Keratinocyte (primary cell): ENCODE measurements at regions not wholly inside any gene's neighbourhood (a gene's known extent, or its start where the extent isn't known, plus 50 kb on each side); places are given as distances from the start of the nearest gene placed in this dataset.

Source experiments
- DNase-seq: peaks from one replicate; pipeline ENCODE4 v3.0.0-alpha.2; 2011; ENCODE audit warnings: low read depth, missing footprints, low spot score
- FAIRE-seq: peaks from 2 replicates; lab custom pipeline; 2011; peaks lifted over from hg19 to GRCh38; lab: Jason Lieb, UNC
- H2AFZ ChIP-seq: 2 replicates; pipeline ENCODE4 v1.6.0; 2012; ENCODE audit warnings: low read length, control low read depth, inconsistent platforms; ENCODE audit not compliant: control insufficient read depth
- H3K27ac ChIP-seq: 2 replicates; pipeline ENCODE4 v1.5.1; 2011; ENCODE audit warnings: low read length; ENCODE audit not compliant: control insufficient read depth, insufficient read depth
- H3K27me3 ChIP-seq: 3 replicates; pipeline ENCODE4 v1.6.0; 2011; ENCODE audit warnings: low read length; ENCODE audit not compliant: control insufficient read depth, insufficient read depth; ENCODE audit errors: extremely low read depth
- H3K36me3 ChIP-seq, 2 experiments: 2 replicates in 1 of 2; 3 replicates in 1 of 2; pipeline ENCODE4 v1.5.1; 2011; ENCODE audit warnings: low read length in 2 of 2, mild to moderate bottlenecking in 1 of 2; ENCODE audit not compliant: control insufficient read depth in 2 of 2, insufficient read depth in 2 of 2; ENCODE audit errors: extremely low read depth in 1 of 2
- H3K4me1 ChIP-seq: 3 replicates; pipeline ENCODE4 v1.5.1; 2011; ENCODE audit warnings: low read length; ENCODE audit not compliant: control insufficient read depth, insufficient read depth; ENCODE audit errors: extremely low read depth
- H3K4me2 ChIP-seq: 3 replicates; pipeline ENCODE4 v1.6.0; 2011; ENCODE audit warnings: low read depth, low read length; ENCODE audit not compliant: control insufficient read depth, insufficient read depth; ENCODE audit errors: extremely low read depth
- H3K4me3 ChIP-seq, 3 experiments: fragments of 200-600 bp in 1 of 3; sonication (generic) in 1 of 3; 2 replicates in 2 of 3; 3 replicates in 1 of 3; pipeline ENCODE4 v1.5.1; 2011 to 2016; ENCODE audit warnings: low read length in 3 of 3, mild to moderate bottlenecking in 3 of 3, control low read depth in 2 of 3, inconsistent platforms in 1 of 3, low read depth in 1 of 3, mixed read lengths in 1 of 3, mixed run types in 1 of 3, moderate library complexity in 1 of 3; ENCODE audit not compliant: control insufficient read depth in 2 of 3, insufficient read depth in 2 of 3; ENCODE audit errors: extremely low read depth in 1 of 3
- H3K79me2 ChIP-seq: 2 replicates; pipeline ENCODE4 v1.6.0; 2012; ENCODE audit warnings: low read length; ENCODE audit not compliant: control insufficient read depth, insufficient read depth
- H3K9ac ChIP-seq: 3 replicates; pipeline ENCODE4 v1.6.0; 2011; ENCODE audit warnings: low read length; ENCODE audit not compliant: control insufficient read depth, insufficient read depth; ENCODE audit errors: extremely low read depth
- H3K9me1 ChIP-seq: 3 replicates; pipeline ENCODE4 v1.6.0; 2011; ENCODE audit warnings: low read length; ENCODE audit not compliant: control insufficient read depth, insufficient read depth; ENCODE audit errors: extremely low read depth
- H3K9me3 ChIP-seq: 2 replicates; pipeline ENCODE4 v1.5.1; 2012; ENCODE audit warnings: low read depth, low read length; ENCODE audit not compliant: control insufficient read depth
- H4K20me1 ChIP-seq: 3 replicates; pipeline ENCODE4 v1.6.0; 2011; ENCODE audit warnings: low read length; ENCODE audit not compliant: control insufficient read depth, insufficient read depth; ENCODE audit errors: extremely low read depth
- EZH2 ChIP-seq: IDR thresholded peaks from one replicate; pipeline ENCODE4 v1.6.1; 2012; ENCODE audit warnings: inconsistent platforms, mild to moderate bottlenecking, low read length, moderate library complexity
- dilution Hi-C: fragments of 300-500 bp; cut with MboI; formaldehyde crosslinking; loops from one replicate; pipeline ENCODE4 v1.7.0; 2020; ENCODE audit warnings: low sequenced_read_pairs; ENCODE audit not compliant: extremely low pct_ligation_motif_present
- TF ChIP-seq, protein P1 (sequence below), 3 experiments: IDR thresholded peaks in 1 of 3; conservative IDR thresholded peaks in 1 of 3; optimal IDR thresholded peaks in 1 of 3; 2 replicates in 2 of 3; 3 replicates in 1 of 3; pipeline versions ENCODE3 to v1.5.1; 2011; ENCODE audit warnings: low read length in 3 of 3, mild to moderate bottlenecking in 3 of 3, moderate library complexity in 2 of 3, control low read depth in 1 of 3, inconsistent platforms in 1 of 3; ENCODE audit not compliant: insufficient read depth in 2 of 3; ENCODE audit errors: extremely low read depth in 1 of 3

- Histone ChIP-seq H4K20me1 (no peaks in the 10 kb centered on the region), H3K27ac (no peak overlapping the region), H3K9me1 (no peaks in the 10 kb centered on the region), H3K9me3 (peaks cover 2% of the 10 kb centered on the region), H3K27me3 (no peaks in the 10 kb centered on the region), H2AFZ (no peak overlapping the region), H3K79me2 (no peaks in the 10 kb centered on the region), H3K36me3 (no peaks in the 10 kb centered on the region), H3K4me3 (no peak overlapping the region), H3K4me2 (no peak overlapping the region), H3K4me1 (peaks cover 5% of the 10 kb centered on the region), H3K9ac (no peak overlapping the region)
- no peak for FAIRE-seq
- dilution Hi-C loops, result no loop called here
- TF ChIP-seq, protein P1, sequence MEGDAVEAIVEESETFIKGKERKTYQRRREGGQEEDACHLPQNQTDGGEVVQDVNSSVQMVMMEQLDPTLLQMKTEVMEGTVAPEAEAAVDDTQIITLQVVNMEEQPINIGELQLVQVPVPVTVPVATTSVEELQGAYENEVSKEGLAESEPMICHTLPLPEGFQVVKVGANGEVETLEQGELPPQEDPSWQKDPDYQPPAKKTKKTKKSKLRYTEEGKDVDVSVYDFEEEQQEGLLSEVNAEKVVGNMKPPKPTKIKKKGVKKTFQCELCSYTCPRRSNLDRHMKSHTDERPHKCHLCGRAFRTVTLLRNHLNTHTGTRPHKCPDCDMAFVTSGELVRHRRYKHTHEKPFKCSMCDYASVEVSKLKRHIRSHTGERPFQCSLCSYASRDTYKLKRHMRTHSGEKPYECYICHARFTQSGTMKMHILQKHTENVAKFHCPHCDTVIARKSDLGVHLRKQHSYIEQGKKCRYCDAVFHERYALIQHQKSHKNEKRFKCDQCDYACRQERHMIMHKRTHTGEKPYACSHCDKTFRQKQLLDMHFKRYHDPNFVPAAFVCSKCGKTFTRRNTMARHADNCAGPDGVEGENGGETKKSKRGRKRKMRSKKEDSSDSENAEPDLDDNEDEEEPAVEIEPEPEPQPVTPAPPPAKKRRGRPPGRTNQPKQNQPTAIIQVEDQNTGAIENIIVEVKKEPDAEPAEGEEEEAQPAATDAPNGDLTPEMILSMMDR (optimal IDR thresholded peaks at IDR 0.05 in 1 of 3, IDR thresholded peaks at IDR 0.05 in 1 of 3, conservative IDR thresholded peaks at IDR 0.05 in 1 of 3; ENCODE audit: extremely low read depth in 1 of 3, insufficient read depth in 2 of 3, low read length in 3 of 3), result no peak
- no peak for TF ChIP-seq EZH2
- DNase-seq, result no peak
Observed at GRCh38 chr10:5305374-5305773, 59.4 kb upstream of the UCN3 start.

DNA sequence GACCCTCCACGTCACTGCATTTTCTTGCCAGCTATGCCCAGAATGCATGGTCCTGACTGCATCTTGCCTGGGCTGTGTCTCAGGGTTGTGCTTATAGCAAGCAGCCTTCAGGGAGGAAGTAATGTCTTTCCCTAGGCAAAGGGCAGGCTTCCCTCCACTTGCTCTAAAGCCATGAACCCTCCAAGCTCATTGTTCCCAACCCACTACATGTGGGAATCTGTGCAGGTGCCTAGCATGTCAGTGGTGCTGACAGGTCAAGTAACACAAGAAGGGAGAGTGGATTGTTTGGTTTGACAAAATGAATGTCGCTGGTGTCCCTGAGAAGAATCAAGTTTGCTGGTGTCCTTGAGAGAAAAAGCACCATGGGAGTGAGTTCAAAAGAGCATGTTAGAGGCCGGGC, 53.9 kb upstream of the UCN3 start:
- H3K9ac ChIP-seq, result no peak overlapping the region
- DNase-seq (no peak), FAIRE-seq (no peak)
- no peaks in the 10 kb centered on the region for H4K20me1 ChIP-seq
- H3K9me1 ChIP-seq, result no peaks in the 10 kb centered on the region
- H3K27ac ChIP-seq, result no peak overlapping the region
- H3K9me3 ChIP-seq, result no peaks in the 10 kb centered on the region
- H3K36me3 ChIP-seq, result no peaks in the 10 kb centered on the region
- no peaks in the 10 kb centered on the region for H3K4me1 ChIP-seq
- dilution Hi-C loops, result no loop called here
- H3K79me2 ChIP-seq, result no peaks in the 10 kb centered on the region
- no peaks in the 10 kb centered on the region for H3K27me3 ChIP-seq
- H3K4me2 ChIP-seq, result no peak overlapping the region
- no peak overlapping the region for H2AFZ ChIP-seq
- TF ChIP-seq, protein P1 (optimal IDR thresholded peaks at IDR 0.05 in 1 of 3, IDR thresholded peaks at IDR 0.05 in 1 of 3, conservative IDR thresholded peaks at IDR 0.05 in 1 of 3; ENCODE audit: extremely low read depth in 1 of 3, insufficient read depth in 2 of 3, low read length in 3 of 3), result no peak
- no peak for TF ChIP-seq EZH2
- no peak overlapping the region for H3K4me3 ChIP-seq
